ENCODE measurements at regions not wholly inside any gene's neighbourhood (a gene's known extent, or its start where the extent isn't known, plus 50 kb on each side); places are given as distances from the start of the nearest gene placed in this dataset.
"Not testable (repeated sequence)": the region's sequence is repeated elsewhere in the genome, so short reads cannot be mapped to it uniquely, and the experiment has no call there.

GRCh38 chrX:96002431-96002830, 682.2 kb upstream of the DIAPH2 start:
- no peak for DNase-seq

- no peak for DNase-seq
Observed at GRCh38 chrX:96004386-96004785, 680.3 kb upstream of the DIAPH2 start.

GRCh38 chrX:96006281-96006680, 678.4 kb upstream of the DIAPH2 start:
- no peak for DNase-seq

- DNase-seq: no peak
Observed at GRCh38 chrX:96027407-96027806, 657.2 kb upstream of the DIAPH2 start.

GRCh38 chrX:96052078-96052477, 632.6 kb upstream of the DIAPH2 start:
- no peak for DNase-seq

GRCh38 chrX:96081891-96082290, 602.8 kb upstream of the DIAPH2 start:
- no peak for DNase-seq

- no peak for DNase-seq
Observed at GRCh38 chrX:96094616-96095015, 590.0 kb upstream of the DIAPH2 start.

GRCh38 chrX:96098471-96098870, 586.2 kb upstream of the DIAPH2 start:
- DNase-seq: no peak

- DNase-seq: no peak
Observed at GRCh38 chrX:96102997-96103396, 581.6 kb upstream of the DIAPH2 start.

- DNase-seq: no peak
Observed at GRCh38 chrX:96112689-96113088, 572.0 kb upstream of the DIAPH2 start.

GRCh38 chrX:96126182-96126581, 558.5 kb upstream of the DIAPH2 start:
- DNase-seq: no peak

- DNase-seq: not testable (repeated sequence)
Observed at GRCh38 chrX:96128058-96128457, 556.6 kb upstream of the DIAPH2 start.

GRCh38 chrX:96140796-96141195, 543.8 kb upstream of the DIAPH2 start:
- no peak for DNase-seq

- DNase-seq: no peak
Observed at GRCh38 chrX:96147681-96148080, 537.0 kb upstream of the DIAPH2 start.

GRCh38 chrX:96170626-96171025, 514.0 kb upstream of the DIAPH2 start:
- no peak for DNase-seq

GRCh38 chrX:96176921-96177320, 507.7 kb upstream of the DIAPH2 start:
- DNase-seq: no peak

GRCh38 chrX:96181605-96182004, 503.0 kb upstream of the DIAPH2 start:
- no peak for DNase-seq

GRCh38 chrX:96182366-96182765, 502.3 kb upstream of the DIAPH2 start:
- no peak for DNase-seq

GRCh38 chrX:96183391-96183790, 501.3 kb upstream of the DIAPH2 start:
- no peak for DNase-seq

- no peak for DNase-seq
Observed at GRCh38 chrX:96183843-96184242, 500.8 kb upstream of the DIAPH2 start.

- DNase-seq: no peak
Observed at GRCh38 chrX:96204928-96205327, 479.7 kb upstream of the DIAPH2 start.

- DNase-seq: no peak
Observed at GRCh38 chrX:96211953-96212352, 472.7 kb upstream of the DIAPH2 start.

- not testable (repeated sequence) for DNase-seq
Observed at GRCh38 chrX:96214681-96215080, 470.0 kb upstream of the DIAPH2 start.

- DNase-seq: no peak
Observed at GRCh38 chrX:96224279-96224678, 460.4 kb upstream of the DIAPH2 start.

- no peak for DNase-seq
Observed at GRCh38 chrX:96244955-96245354, 439.7 kb upstream of the DIAPH2 start.

GRCh38 chrX:96246436-96246835, 438.2 kb upstream of the DIAPH2 start:
- no peak for DNase-seq

Data from NCI-H510A (cell line).